ENCODE measurements at regions not wholly inside any gene's neighbourhood (a gene's known extent, or its start where the extent isn't known, plus 50 kb on each side); places are given as distances from the start of the nearest gene placed in this dataset.

GRCh38 chr14:38704220-38704619, 398.8 kb downstream of the SEC23A start:
- Histone ChIP-seq H3K36me3 (no peaks in the 10 kb centered on the region), H3K4me1 (no peaks in the 10 kb centered on the region), H3K27ac (no peak overlapping the region), H3K27me3 (no peaks in the 10 kb centered on the region), H3K9me3 (no peaks in the 10 kb centered on the region), H3K4me3 (no peak overlapping the region)
- ATAC-seq (no peak), DNase-seq (no peak)
- intact Hi-C loops (cut with DNase I): no loop called here
- no peak for TF ChIP-seq CTCF (IDR thresholded peaks at IDR 0.05)

- Histone ChIP-seq H3K27me3 (no peaks in the 10 kb centered on the region), H3K4me1 (no peaks in the 10 kb centered on the region), H3K27ac (no peak overlapping the region), H3K4me3 (no peak overlapping the region), H3K9me3 (peaks cover 0 to 18% of the 10 kb centered on the region in 2 donors), H3K36me3 (no peaks in the 10 kb centered on the region)
- intact Hi-C loops (cut with DNase I): no loop called here
- no peak for TF ChIP-seq CTCF (IDR thresholded peaks at IDR 0.05)
- ATAC-seq (no peak), DNase-seq (no peak)
Observed at GRCh38 chr14:38696925-38697324, 406.1 kb downstream of the SEC23A start.

- Histone ChIP-seq H3K9me3 (peaks cover 0 to 15% of the 10 kb centered on the region in 2 donors), H3K27ac (no peak overlapping the region), H3K27me3 (no peaks in the 10 kb centered on the region), H3K4me1 (no peaks in the 10 kb centered on the region), H3K36me3 (no peaks in the 10 kb centered on the region), H3K4me3 (no peak overlapping the region)
- TF ChIP-seq CTCF (IDR thresholded peaks at IDR 0.05): no peak
- intact Hi-C loops (cut with DNase I): no loop called here
- DNase-seq: no peak
- no peak for ATAC-seq
Observed at GRCh38 chr14:38693423-38693822, 409.6 kb downstream of the SEC23A start.

GRCh38 chr14:38669027-38669426, 413.1 kb upstream of the CLEC14A start:
- no peak for DNase-seq
- Histone ChIP-seq H3K9me3 (no peaks in the 10 kb centered on the region), H3K4me3 (no peak overlapping the region), H3K27me3 (no peaks in the 10 kb centered on the region), H3K27ac (no peak overlapping the region), H3K4me1 (no peaks in the 10 kb centered on the region), H3K36me3 (no peaks in the 10 kb centered on the region)
- ATAC-seq: no peak
- intact Hi-C loops (cut with DNase I): no loop called here
- no peak for TF ChIP-seq CTCF (IDR thresholded peaks at IDR 0.05)

- DNase-seq: no peak
- no peak for ATAC-seq
Observed at GRCh38 chr14:38663382-38663781, 407.5 kb upstream of the CLEC14A start.

More at GRCh38 chr14:38663382-38663781, 407.5 kb upstream of the CLEC14A start:
- Histone ChIP-seq H3K36me3 (no peaks in the 10 kb centered on the region), H3K27me3 (no peaks in the 10 kb centered on the region), H3K9me3 (no peaks in the 10 kb centered on the region), H3K4me3 (no peak overlapping the region), H3K4me1 (no peaks in the 10 kb centered on the region), H3K27ac (no peak overlapping the region)
- TF ChIP-seq CTCF (IDR thresholded peaks at IDR 0.05): no peak
- intact Hi-C loops (cut with DNase I): no loop called here

All from left lung (tissue), 4 donors.